ACC112 (cell line): ENCODE measurements at regions not wholly inside any gene's neighbourhood (a gene's known extent, or its start where the extent isn't known, plus 50 kb on each side); places are given as distances from the start of the nearest gene placed in this dataset.

Experiments
- H2AFZ ChIP-seq: fragments of 200-600 bp; sonication (generic); one replicate; pipeline ENCODE4 v1.6.0; 2017; ENCODE audit warnings: antibody characterized with exemption, low read length; ENCODE audit not compliant: unreplicated experiment
- H3K27ac ChIP-seq: fragments of 200-600 bp; sonication (generic); 2 replicates; pipeline ENCODE4 v1.5.1; 2014; ENCODE audit warnings: low read depth, mild to moderate bottlenecking, antibody characterized with exemption, low read length, moderate library complexity
- H3K27me3 ChIP-seq: fragments of 200-600 bp; sonication (generic); 2 replicates; pipeline ENCODE4 v1.6.1; 2014; ENCODE audit warnings: mild to moderate bottlenecking, antibody characterized with exemption, low read length, moderate library complexity, mixed read lengths; ENCODE audit not compliant: insufficient read depth
- H3K36me3 ChIP-seq: fragments of 200-600 bp; sonication (generic); 2 replicates; pipeline ENCODE4 v1.6.1; 2016; ENCODE audit warnings: mild to moderate bottlenecking, antibody characterized with exemption, low read length, moderate library complexity, mixed read lengths; ENCODE audit not compliant: insufficient read depth
- H3K4me1 ChIP-seq: fragments of 200-600 bp; sonication (generic); one replicate; pipeline ENCODE4 v1.6.1; 2016; ENCODE audit warnings: low read length, mixed read lengths; ENCODE audit not compliant: insufficient read depth, unreplicated experiment, control insufficient read depth
- H3K4me3 ChIP-seq: fragments of 200-600 bp; sonication (generic); 2 replicates; pipeline ENCODE4 v1.5.1; 2014; ENCODE audit warnings: mild to moderate bottlenecking, low read depth, low read length
- H3K79me2 ChIP-seq: fragments of 200-600 bp; sonication (generic); one replicate; pipeline ENCODE4 v1.6.0; 2016; ENCODE audit warnings: low read length; ENCODE audit not compliant: control insufficient read depth, unreplicated experiment, insufficient read depth

GRCh38 chr9:119758990-119759389 is 389.8 kb upstream of the BRINP1 start:
- no peaks in the 10 kb centered on the region for H3K79me2 ChIP-seq
- H3K4me1 ChIP-seq: no peaks in the 10 kb centered on the region
- no peaks in the 10 kb centered on the region for H3K27me3 ChIP-seq
- H2AFZ ChIP-seq: no peak overlapping the region
- no peaks in the 10 kb centered on the region for H3K36me3 ChIP-seq
- no peak overlapping the region for H3K4me3 ChIP-seq
- H3K27ac ChIP-seq: no peak overlapping the region

GRCh38 chr9:119758241-119758640 is 389.0 kb upstream of the BRINP1 start:
- Histone ChIP-seq H3K4me1 (no peaks in the 10 kb centered on the region), H3K36me3 (no peaks in the 10 kb centered on the region), H3K79me2 (no peaks in the 10 kb centered on the region), H3K27ac (no peak overlapping the region), H3K4me3 (no peak overlapping the region), H2AFZ (no peak overlapping the region), H3K27me3 (no peaks in the 10 kb centered on the region)

DNA sequence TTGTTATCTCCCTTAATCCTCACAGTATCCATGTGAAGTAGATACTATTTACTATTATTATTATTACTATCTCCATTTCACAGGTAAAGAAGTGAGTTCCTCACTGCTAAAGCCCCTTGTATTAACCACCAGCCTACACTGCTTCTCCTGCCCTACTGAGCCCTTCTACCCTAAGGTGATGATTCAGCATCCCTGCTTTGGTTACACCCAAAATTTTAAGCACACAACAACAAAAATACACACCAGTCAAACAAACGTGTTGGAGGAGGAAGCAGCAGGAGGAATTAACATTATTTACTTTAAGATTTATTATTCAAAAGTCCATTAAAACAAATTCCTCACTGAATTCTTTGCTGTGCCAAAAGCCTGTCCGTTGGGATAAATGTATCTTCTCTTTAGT is 370.2 kb upstream of the BRINP1 start:
- Histone ChIP-seq H3K27ac (no peak overlapping the region), H3K27me3 (no peaks in the 10 kb centered on the region), H3K36me3 (no peaks in the 10 kb centered on the region), H3K79me2 (no peaks in the 10 kb centered on the region), H3K4me3 (no peak overlapping the region), H3K4me1 (no peaks in the 10 kb centered on the region), H2AFZ (no peak overlapping the region)

GRCh38 chr9:119736491-119737454 is 367.5 kb upstream of the BRINP1 start:
- no peak overlapping the region for H3K4me3 ChIP-seq

DNA sequence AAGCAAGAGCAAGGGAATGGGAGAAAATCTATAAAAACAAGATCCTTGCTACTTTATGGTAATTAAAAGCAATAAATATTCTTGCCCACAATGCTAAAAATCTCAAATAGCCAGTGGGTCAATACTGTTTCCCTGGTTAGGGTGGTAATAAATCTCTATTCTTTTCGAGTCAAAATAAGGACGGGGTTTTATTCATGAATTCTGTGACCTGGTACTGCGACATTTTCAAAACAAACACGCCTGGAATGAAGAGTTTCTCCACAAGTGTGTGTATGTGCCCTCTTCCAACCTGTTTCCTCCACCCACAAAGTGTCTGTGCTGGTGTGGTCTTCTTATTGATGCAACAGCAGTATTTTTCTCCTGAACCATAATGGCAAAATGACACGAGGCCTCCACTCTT is 358.8 kb upstream of the BRINP1 start:
- Histone ChIP-seq H3K79me2 (no peaks in the 10 kb centered on the region), H3K27ac (no peak overlapping the region), H2AFZ (no peak overlapping the region), H3K4me1 (no peaks in the 10 kb centered on the region), H3K4me3 (no peak overlapping the region), H3K27me3 (no peaks in the 10 kb centered on the region), H3K36me3 (no peaks in the 10 kb centered on the region)

More at GRCh38 chr9:119736491-119737454, 367.5 kb upstream of the BRINP1 start:
- H2AFZ ChIP-seq: no peak overlapping the region
- no peak overlapping the region for H3K27ac ChIP-seq
- H3K4me1 ChIP-seq: no peaks in the 10 kb centered on the region
- H3K27me3 ChIP-seq: no peaks in the 10 kb centered on the region
- H3K79me2 ChIP-seq: no peaks in the 10 kb centered on the region
- no peaks in the 10 kb centered on the region for H3K36me3 ChIP-seq

- Histone ChIP-seq H3K27me3 (no peaks in the 10 kb centered on the region), H3K27ac (no peak overlapping the region), H3K4me1 (no peaks in the 10 kb centered on the region), H3K79me2 (no peaks in the 10 kb centered on the region), H3K4me3 (no peak overlapping the region), H2AFZ (no peak overlapping the region), H3K36me3 (no peaks in the 10 kb centered on the region)
Measured at GRCh38 chr9:119726035-119726434, 356.8 kb upstream of the BRINP1 start.

- Histone ChIP-seq H3K27me3 (no peaks in the 10 kb centered on the region), H3K36me3 (no peaks in the 10 kb centered on the region), H2AFZ (no peak overlapping the region), H3K4me3 (no peak overlapping the region), H3K79me2 (no peaks in the 10 kb centered on the region), H3K4me1 (no peaks in the 10 kb centered on the region), H3K27ac (no peak overlapping the region)
Measured at GRCh38 chr9:119722384-119722783, 353.1 kb upstream of the BRINP1 start.

GRCh38 chr9:119712325-119712724 is 343.1 kb upstream of the BRINP1 start:
- H3K36me3 ChIP-seq: no peaks in the 10 kb centered on the region
- no peaks in the 10 kb centered on the region for H3K4me1 ChIP-seq
- no peaks in the 10 kb centered on the region for H3K27me3 ChIP-seq
- H3K79me2 ChIP-seq: no peaks in the 10 kb centered on the region
- no peak overlapping the region for H3K27ac ChIP-seq
- no peak overlapping the region for H2AFZ ChIP-seq
- no peak overlapping the region for H3K4me3 ChIP-seq

DNA sequence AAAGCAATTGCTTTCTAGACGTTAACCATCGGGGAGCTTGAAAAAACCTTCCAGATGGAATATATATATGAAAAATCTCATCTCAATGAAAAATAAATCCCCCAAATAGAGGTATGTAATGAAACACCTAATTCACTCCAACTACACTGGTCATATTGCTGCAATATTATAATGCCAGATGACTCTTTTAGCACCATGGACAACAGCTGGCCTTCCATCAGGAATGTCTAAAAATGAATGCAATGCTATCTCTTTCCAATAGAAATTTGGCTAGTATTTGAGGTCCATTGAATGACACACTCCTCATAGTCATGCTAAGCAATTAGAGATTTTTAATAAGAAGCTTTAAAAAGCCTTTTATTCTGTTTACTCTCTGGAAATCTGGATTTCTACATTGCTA is 340.2 kb upstream of the BRINP1 start:
- Histone ChIP-seq H3K4me1 (no peaks in the 10 kb centered on the region), H3K27me3 (no peaks in the 10 kb centered on the region), H2AFZ (no peak overlapping the region), H3K4me3 (no peak overlapping the region), H3K36me3 (no peaks in the 10 kb centered on the region), H3K27ac (no peak overlapping the region), H3K79me2 (no peaks in the 10 kb centered on the region)

- Histone ChIP-seq H3K4me1 (no peaks in the 10 kb centered on the region), H3K36me3 (no peaks in the 10 kb centered on the region), H3K27me3 (no peaks in the 10 kb centered on the region), H3K79me2 (no peaks in the 10 kb centered on the region), H3K4me3 (no peak overlapping the region), H2AFZ (no peak overlapping the region), H3K27ac (no peak overlapping the region)
Measured at GRCh38 chr9:119707228-119707845, 338.1 kb upstream of the BRINP1 start.

DNA sequence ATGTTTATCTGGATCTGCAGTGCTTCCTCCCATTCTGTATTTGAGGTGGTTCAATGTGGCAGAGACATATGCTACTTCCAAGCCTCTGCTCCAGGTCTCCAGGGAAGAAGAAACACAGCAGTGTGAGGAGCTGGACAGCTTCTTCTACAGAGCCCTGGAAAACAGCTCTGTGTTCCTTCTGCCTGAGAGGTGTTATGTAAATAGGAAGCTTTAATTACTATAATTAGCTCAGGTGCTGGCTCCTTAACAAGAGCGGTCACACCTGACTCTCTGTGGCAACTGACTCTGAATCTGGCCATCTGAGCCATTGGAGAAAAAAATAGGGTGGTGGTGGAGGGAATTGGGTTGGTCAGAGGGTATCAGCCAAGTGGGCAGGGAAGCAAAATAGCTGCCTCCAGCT is 332.4 kb upstream of the BRINP1 start:
- Histone ChIP-seq H3K4me3 (no peak overlapping the region), H3K4me1 (no peaks in the 10 kb centered on the region), H3K27ac (no peak overlapping the region), H3K79me2 (no peaks in the 10 kb centered on the region), H3K27me3 (no peaks in the 10 kb centered on the region), H2AFZ (no peak overlapping the region), H3K36me3 (no peaks in the 10 kb centered on the region)
